GM21723 (cell line): ENCODE measurements at regions not wholly inside any gene's neighbourhood (a gene's known extent, or its start where the extent isn't known, plus 50 kb on each side); places are given as distances from the start of the nearest gene placed in this dataset.

Source experiments
- ATAC-seq: cut with Tn5 transposase; IDR thresholded peaks from one replicate; pipeline ENCODE4 v1.9.1; 2021; ENCODE audit warnings: mild to moderate bottlenecking, moderate library complexity; ENCODE audit not compliant: unreplicated experiment

- no peak for ATAC-seq
Measured at GRCh38 chr1:199152676-199153075, 513.8 kb downstream of the PTPRC start.

GRCh38 chr1:199155166-199156019 is 516.6 kb downstream of the PTPRC start:
- ATAC-seq: no peak

GRCh38 chr1:199157494-199157893 is 518.7 kb downstream of the PTPRC start:
- no peak for ATAC-seq

- no peak for ATAC-seq
Measured at GRCh38 chr1:199160521-199161318, 521.9 kb downstream of the PTPRC start.

- ATAC-seq: no peak
Measured at GRCh38 chr1:199161319-199161680, 522.5 kb downstream of the PTPRC start.

- ATAC-seq: no peak
Measured at GRCh38 chr1:199161766-199162303, 523.0 kb downstream of the PTPRC start.

- ATAC-seq: no peak
Measured at GRCh38 chr1:199163267-199163666, 524.4 kb downstream of the PTPRC start.

GRCh38 chr1:199163670-199164069 is 524.8 kb downstream of the PTPRC start:
- ATAC-seq: no peak

GRCh38 chr1:199167460-199167859 is 528.6 kb downstream of the PTPRC start:
- ATAC-seq: no peak

- no peak for ATAC-seq
Measured at GRCh38 chr1:199168888-199169585, 530.2 kb downstream of the PTPRC start.

- no peak for ATAC-seq
Measured at GRCh38 chr1:199170711-199171110, 531.9 kb downstream of the PTPRC start.

GRCh38 chr1:199172171-199173124 is 533.6 kb downstream of the PTPRC start:
- ATAC-seq: no peak

- peak; percentile 96 for ATAC-seq
Measured at GRCh38 chr1:199173356-199173755, 534.5 kb downstream of the PTPRC start.

GRCh38 chr1:199174336-199174735 is 535.5 kb downstream of the PTPRC start:
- no peak for ATAC-seq

GRCh38 chr1:199176713-199177112 is 537.9 kb downstream of the PTPRC start:
- no peak for ATAC-seq

- no peak for ATAC-seq
Measured at GRCh38 chr1:199177241-199177640, 538.4 kb downstream of the PTPRC start.

- no peak for ATAC-seq
Measured at GRCh38 chr1:199178646-199179045, 539.8 kb downstream of the PTPRC start.

GRCh38 chr1:199182186-199182843 is 543.5 kb downstream of the PTPRC start:
- peak; percentile 56 for ATAC-seq

- no peak for ATAC-seq
Measured at GRCh38 chr1:199184180-199184579, 545.3 kb downstream of the PTPRC start.

- no peak for ATAC-seq
Measured at GRCh38 chr1:199194862-199195261, 556.0 kb downstream of the PTPRC start.
